ENCODE measurements at regions not wholly inside any gene's neighbourhood (a gene's known extent, or its start where the extent isn't known, plus 50 kb on each side); places are given as distances from the start of the nearest gene placed in this dataset.

DNA sequence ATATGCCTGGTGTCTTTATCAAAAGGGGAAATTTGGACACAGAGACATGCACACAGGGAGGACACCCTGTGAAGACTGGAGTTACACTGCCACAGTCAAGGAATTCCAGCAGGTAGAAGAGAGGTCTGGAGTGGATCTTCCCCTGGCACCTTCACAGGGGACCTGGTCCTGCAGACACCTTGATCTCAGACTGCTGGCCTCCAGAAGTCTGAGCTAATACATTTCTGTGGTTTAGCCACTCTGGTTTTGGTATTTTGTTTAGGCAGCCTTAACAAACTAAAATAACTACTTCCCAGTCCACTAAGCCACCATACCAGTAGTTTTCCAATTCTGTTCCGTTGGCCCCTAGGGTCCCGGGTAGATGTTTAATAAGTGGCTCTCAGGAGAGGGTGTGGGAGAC, 164.7 kb downstream of the SETD4 start:
- DNase-seq: no peak

DNA sequence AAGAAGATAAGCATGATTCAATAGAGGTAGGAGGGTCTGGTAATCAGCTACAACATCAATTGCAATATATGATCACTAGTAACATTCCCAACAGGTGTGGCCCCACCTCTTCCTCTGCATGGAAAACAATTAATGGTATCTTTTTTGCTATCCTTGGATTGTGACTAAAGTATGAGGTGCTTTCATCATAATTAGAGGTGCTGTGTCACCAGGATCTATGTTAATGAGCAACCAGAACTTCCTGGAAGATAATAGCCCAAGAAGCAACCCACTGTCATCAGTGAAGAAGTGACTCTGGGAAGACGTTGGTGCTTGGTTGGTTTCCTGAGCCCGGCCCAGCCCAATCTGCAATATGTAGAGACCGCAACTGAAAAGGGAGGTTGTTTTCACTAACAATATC, 167.2 kb downstream of the SETD4 start:
- DNase-seq: no peak

DNA sequence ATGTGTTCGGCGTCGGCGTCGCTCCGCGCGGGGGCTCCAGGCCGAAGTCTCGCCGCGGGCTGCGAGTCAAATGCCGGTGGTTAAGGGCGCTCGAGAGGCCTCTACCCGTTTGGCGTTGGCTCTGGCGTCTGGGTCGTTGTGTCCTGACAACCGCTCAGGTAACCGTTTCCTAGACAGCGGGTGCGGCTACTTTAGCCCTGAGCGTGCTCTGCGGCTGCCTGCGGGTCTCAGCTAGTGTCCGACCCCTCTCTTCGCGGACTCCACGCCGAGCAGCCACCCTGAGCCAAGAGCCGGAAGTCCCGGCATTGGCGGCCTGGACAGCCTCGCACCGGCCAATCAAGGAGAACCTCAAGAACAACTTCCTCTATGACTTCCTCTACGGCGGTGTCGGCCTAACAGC, 173.4 kb downstream of the SETD4 start:
- DNase-seq: no peak

DNA sequence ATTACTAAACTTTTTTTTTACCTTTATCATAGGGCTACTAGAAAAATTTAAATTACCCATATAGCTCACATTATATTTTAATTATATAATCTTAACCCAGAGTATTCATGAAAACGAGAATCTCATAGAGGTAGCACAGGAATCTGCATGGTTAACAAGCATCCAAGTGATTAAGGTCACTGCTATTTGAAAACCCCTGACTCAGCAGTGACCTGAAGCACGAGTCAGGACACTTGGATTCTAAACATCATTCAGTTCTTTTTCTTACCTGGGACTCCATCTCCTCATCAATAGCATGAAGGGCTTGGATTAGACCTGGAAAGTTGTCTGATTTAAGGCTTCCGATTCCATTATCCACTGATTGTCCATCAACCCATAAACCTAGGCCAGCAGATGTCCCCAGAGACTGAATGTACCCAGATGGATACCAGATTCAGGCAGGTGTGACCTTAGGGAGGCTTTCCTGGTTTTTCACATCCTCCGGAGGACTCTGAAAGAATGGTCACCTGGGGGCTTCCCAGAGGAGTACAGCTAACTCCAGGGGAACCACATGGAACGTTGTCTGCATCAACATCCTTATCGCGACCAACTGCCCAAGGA, 174.3 kb downstream of the SETD4 start:
- DNase-seq: no peak

DNA sequence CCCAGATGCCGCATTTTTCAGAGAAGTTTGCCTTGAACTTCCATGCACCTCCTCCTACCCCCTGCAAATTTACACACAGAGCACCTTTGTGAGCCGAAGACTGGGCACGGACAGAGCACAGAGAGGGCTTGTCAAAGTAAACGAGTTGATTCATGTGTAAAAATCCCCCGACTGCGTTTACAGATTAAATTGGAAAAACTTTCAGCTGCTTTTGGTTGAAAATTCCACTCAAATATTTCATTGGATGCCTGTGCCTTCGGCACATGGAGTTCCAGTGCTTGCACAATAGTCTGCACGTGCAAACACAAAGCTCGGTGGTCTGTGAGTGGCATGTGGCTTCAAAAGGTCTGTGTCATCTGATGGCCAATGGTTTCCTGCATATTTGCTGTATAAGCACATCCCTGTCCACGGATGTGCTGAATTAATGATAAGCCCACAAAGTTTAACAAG, 177.5 kb downstream of the SETD4 start:
- DNase-seq: no peak

DNA sequence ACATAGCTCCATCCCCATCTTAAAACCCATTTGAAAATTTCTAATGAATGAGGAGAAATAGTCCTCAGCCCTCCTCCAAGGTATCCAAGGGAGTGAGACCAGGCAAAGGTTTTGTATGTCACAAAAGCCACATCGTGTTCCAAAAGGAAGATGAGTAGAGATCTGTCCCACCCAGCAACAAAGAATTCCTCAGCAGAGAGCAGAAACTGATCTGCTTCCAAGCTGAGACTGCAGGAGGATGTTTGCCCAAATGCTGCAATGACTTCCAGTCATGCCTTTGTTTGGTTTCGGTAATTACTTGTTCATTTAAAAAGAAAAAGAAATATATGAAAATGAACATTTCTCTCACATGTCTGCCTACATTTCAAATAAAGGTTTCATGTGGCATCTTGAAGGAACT, 186.9 kb downstream of the SETD4 start:
- DNase-seq: no peak

DNA sequence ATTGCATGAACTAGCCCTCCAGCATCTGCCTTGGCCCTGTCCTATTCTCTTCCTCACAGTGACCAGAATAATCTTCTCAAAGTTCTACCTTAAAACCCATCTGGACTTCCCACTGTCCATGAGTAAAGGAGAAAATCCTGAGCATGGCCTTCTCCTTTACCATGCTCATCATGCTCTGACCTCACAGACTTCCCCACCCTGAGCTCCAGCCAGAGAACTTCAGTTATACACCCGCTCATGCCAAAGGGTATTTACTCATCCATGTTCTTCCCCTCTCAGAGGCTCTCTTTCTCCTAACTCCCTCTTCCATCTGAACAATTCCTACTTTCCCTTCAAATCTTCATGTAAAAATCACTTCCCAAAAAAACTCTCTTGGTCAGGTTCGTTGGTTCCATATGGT, 188.4 kb downstream of the SETD4 start:
- DNase-seq: no peak

DNA sequence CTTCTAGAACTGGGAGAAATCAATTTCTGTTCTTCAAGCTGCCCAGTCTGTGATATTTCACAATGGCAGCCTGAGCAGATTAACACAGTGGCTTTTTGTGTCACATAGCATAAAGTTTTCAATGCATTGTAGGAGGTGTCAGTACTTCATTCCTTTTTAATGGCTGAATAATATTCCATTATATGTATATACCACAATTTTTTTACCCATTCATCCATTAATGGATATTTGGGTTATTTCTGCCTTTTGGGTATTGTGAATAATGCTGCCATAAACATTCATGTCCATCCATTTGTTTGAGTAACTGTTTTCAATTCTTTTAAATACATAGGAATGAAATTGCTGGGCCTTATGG, 191.5 kb downstream of the SETD4 start:
- no peak for DNase-seq

DNA sequence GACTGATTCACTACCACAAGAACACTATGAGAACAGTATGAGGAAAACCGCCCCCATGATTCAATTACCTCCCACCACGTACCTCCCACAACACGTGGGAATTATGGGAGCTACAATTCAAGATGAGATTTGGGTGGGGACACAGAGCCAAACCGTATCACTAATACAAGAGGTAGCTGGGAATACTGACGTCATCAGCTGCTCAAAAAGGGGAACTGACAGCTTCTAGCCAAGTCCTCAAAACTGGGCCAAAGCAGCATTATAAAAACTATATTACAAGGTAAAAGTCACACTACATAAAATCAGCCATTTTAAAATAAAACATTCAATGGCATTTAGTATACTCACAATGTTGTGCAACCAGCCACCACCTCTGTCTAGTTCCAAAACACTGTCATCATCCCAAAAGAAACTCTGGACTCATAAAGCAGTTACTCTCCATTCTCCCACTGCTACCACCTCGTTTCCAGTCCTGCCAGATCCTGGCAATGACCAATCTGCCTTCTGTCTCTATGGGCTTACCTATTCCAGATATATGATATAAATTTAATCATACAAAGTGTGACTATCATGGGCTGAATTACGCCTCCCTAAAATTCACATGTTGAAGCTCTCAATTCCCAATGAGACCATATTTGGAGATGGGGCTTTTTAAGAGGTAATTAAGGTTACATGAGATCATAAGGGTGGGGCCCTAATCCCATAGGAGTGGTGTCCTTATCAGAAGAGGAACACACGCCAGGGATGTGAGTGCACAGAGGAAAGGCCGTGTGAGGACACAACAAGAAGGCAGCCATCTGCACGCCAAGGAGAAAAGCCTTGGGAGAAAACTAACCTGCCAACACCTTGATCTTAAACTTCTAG, 192.1 kb downstream of the SETD4 start:
- no peak for DNase-seq

DNA sequence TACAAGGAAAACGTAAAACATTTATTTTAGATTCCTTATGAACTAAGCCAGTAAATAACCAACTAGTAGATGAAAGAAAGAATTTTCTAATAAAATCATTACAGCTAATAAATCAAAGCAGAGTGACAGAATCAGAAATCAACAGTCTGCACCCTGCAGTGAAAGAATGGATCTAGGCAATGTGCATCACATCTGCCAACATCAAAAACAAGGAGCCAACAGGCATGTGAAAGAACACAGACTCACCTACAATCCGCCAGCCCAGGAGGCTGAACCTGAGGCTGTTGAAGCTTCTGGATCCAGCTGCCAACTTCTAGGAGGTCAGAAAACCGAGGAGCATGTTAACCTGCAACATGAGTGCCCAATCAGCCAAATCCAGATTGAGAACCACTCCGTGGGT, 196.3 kb downstream of the SETD4 start:
- DNase-seq: no peak

DNA sequence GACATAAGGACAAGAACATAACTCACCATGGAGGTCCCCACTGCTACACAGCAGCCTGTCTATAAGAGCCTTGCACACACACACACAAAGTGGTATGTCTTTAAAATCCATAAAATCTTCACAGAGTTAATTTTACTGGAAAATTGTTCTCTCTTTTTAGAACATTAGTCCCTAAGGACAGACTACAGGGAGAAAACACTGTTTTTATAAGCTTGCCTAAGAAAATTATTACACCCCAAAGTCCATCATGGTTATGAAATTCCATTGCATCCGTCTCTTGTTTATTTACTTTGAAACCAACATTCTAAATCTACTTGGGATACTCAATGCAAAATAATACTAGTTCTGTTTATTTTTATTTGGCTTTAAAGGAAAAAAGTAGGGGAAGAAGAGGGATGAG, 197.4 kb downstream of the SETD4 start:
- DNase-seq: no peak

DNA sequence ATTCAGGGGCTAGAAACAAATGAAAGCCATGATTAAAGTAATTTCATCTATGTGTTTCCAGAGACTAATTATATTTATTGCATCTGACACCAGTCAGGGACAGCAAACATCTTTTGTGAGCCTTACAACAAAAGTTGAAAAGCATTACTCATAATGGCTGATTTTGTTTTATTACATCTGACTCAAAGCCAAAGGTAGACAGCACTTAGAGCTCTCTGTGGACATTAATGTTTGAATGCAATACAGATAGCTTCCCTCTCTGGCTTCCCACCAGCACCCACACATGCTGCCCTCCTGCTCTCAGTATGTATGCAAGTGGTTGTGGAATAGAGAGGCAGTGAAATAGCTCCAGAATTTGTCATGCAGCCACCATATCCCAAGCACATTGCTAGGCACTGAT, 198.7 kb downstream of the SETD4 start:
- DNase-seq: no peak

DNA sequence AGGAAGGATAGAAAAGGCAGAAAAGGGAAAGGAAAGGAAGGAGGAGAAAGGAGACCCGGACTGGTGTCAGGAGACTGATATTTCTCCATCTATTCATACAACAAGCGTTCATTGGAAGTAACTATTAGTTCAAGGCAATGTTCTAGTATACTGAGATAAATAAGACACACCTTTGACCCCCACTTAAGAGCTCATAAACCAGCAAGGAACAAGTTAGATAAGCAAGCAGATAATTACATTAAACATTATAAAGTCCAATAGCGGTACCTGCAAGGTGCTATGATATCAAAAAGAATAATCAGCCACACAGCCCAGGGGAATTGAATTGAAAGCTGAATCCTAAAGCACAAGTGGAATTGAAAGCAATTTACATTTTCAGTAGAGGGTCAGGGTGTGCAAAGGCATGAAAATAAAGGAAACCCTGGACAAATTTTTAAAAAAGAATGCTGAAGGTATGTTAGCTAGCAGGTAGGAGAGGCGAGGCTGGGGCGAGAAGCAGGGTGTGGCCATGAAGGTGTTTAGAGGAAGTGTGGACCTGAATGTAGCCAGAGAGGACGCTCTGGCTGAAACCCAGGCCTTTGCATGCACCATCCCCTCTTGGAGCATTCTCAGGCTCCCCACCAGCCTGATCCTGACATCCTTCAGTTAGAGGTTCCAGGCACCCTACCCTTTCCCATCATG, 200.0 kb downstream of the SETD4 start:
- DNase-seq: no peak

DNA sequence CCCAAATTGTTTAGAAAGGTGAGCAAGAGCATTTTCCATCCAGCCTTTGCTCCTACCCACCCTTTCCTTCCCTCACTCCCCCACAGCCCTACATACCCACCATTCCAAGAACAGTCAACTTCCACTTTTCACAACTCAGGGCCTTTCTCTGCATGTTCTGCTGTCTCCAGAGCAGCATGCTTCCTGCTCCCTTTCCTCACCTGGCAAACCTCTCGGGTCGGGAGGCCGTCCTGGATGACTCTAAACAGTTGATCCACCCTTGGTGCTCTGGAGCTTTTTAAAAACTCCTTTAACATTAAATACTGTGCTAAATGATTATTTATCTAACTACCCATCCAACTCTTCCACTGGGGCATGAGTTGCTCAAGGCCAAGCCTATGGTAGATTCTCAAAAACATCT, 200.6 kb downstream of the SETD4 start:
- no peak for DNase-seq

DNA sequence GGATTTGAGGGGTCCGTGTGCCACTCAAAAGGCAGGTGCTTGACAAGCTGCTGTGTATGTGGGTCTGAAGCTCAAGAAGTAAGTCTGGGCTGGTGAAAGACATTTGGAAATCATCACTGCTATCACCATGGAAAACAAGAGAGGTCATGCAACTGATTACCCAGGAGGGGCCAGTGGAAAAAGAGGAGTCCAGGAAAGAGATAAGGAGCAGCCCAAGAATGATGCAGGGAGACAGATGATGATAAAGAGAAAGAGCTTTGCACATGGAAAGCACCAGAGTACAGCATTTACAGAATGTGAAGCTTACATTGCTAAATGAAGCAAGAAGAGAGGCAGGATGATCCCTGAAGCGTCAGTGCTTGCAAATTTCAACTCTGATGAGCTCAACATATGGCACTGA, 203.2 kb downstream of the SETD4 start:
- no peak for DNase-seq

DNA sequence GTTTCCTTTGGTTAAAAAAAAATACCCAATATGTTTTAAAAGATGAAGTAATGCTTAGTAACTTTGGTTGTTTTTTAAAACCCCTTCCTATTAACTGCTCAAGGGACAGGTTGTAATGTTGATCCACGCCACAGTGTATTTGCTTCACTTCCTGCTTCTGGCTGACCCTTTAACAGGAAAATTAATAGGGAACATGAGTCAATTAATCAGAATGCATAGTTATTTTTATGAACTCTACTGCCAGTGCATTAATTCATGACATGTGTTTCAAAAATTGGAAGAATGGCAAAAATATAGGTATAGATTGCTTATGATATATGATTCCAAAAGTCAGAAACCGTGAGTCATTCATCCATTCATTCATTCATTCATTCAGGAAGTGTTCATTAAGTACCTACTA, 204.8 kb downstream of the SETD4 start:
- DNase-seq: no peak

DNA sequence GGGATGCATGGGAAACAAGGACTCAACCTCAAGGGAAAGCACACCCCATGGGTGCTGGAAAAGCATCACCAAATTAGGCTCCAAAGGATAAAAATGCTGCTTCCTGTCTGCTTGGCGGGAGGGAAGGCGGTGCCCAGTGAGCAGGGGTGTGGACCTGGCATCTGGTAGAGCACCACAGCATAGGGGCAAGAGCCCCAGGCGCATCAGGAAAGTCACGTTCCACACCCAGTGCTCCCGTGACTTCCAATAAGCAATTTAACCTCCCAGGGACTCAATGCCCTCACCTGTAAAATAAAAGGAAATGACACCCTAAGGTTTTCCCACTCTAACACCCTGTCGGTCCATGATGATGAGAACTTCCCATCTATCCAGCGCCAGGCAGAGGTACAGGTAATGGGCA, 206.0 kb downstream of the SETD4 start:
- DNase-seq: no peak

DNA sequence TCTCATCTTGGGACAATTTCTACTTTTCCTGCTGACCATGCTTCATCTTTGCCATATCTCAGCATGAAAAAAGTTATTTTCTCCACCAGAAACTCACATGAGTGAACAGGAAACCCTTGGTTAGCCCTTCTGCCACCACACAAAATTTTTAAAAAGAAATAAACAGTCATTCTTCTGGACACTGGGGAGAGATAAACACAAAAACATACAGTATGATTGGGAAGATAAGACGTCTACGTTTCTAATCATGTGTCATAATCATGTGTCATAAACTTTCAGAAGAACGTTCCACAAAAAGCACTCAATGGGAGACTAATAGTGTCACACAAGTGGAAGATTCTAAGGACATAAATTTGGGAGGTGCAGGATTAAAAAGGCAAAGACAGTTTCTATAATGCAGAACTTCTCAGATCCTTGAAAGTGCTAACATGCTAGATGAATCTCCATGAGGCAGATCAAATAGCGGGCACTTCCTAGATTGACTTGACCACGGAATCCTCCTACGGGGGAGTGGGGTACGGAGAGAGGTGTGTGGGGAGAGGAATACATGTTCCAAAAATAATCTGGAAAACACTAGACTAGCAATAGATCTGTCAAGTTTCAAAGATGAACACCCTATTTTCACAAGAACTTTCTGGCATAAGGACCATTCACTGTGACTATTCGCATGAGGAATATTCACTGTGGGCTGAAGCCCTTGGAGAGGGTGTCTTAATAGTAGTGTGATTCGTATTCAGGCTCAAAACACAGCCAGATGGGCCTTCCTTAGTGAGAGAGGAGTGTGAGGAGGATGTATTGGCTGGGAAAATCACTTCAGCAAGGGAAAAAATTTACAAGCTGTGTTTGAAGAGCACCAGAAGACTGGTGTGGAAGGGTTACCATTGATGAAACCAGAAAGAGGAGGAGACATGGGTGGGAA, 206.7 kb downstream of the SETD4 start:
- no peak for DNase-seq

DNA sequence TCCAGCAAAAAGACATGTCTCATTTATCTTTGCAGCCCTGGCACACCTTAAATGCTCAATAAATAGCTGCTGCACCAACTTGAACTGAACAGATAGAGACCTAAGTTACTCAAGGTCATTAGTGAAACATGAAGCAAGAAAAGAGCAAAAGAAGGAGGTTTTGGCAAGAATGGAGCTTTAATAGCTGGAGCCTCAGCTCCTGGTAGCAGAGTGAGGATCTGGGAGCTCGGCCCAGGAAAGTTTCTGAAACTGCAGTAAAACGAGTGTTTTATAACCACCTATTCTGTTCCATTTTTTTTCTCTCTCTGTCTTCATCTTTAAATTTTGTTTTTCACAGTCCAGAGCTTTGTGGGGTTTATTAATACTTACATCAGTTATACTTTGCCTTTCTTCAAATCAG, 207.5 kb downstream of the SETD4 start:
- no peak for DNase-seq

DNA sequence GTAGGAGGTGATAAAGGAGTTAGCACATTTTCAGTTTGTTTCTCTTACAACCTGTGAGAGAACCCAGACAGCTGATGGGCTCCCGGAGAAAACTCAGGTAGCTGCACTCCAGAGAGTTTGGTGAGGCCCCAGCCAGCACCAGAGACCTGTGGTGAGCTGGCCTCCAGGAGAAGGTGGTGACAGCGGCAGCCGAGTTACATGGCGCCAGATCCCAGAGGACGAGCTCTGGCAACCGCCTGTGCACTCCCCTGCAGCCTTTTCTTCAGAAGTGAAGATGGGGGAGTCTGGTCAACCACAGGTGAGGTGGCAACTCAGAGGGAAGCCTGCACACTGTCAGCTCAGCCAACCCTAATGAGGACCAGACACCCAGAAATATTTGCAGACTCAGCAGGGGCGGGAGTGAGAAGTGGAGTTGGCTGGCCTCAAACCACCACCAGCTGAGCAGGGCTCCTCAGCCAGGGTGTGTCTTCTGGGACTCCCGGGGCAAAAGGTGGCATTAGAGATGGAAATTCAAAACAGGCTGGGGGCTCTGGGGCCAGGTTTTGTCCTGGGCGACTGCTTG, 209.7 kb downstream of the SETD4 start:
- DNase-seq: no peak

DNA sequence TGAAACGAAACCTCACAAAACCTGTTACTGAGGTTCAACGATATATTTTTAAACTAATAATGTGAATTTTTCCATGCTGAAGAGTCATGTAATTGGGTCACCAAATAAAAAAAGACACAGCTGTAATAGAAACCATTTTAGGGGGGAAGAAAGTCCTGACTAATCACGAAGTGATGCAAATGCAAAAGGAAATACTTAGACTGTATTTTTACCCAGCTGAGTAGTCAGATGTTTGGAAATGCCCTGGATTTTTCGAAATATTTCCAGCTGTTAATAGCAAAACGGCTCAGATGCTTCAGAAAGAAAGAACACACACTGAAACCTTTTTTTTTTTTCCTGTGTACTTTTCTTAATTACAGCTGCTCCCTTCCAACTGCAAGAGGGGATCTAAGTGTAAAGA, 210.3 kb downstream of the SETD4 start:
- no peak for DNase-seq

DNA sequence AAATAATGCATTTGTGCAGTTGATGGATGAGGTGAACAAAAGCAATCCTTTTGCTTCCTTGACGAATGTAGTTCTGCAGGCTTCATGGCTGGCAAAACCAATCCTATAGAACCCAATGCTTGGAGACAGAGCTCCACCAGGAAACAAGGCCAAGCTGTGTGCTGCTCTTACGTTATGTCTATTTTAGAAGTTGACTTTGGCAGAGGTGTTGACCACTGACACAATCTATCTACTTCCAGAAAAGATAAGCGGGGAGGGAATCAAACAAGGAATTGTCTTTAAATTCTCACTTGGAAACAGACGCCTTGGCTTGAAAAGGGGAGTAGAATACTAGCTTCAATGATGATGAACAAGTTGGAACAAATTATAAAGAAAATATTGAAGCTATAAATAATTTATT, 211.2 kb downstream of the SETD4 start:
- DNase-seq: no peak
